ENCODE measurements at regions not wholly inside any gene's neighbourhood (a gene's known extent, or its start where the extent isn't known, plus 50 kb on each side); places are given as distances from the start of the nearest gene placed in this dataset.
A peak's percentile ranks its signal among the peaks of the same experiment; 100 is the strongest.

DNA sequence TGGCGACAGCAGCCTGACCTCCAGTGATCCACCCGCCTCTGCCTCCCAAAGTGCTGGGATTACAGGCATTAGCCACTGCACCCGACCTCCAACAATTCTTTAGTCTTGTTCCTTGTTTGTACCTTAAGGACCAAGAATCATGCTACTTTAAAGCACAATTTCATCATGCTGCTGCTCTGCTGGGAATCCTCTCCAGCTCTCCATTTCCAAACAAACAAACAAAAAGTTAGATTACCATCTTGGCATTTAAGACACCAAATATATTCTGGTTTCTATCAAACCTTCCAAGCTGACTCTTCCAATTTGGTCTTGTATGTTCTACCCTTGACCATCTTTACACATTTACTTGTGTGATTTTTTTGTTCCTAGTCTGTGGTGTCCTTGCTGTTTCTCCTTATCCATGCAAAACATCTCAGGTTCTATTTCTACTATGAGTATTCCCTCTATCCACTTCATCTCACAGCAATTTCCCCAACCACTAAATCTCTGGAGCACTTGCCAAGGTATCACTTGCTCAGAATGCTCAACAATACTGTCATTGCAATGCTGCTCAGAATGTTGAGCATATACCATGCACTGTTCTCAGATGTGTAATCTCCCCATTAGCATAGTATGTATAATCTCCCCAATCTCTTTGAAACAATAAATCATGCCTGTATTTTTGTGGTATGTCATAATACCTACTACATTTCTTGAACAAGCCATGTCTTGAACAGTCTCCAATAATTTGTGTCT, 73.2 kb upstream of the GALNT5 start:
- H3K27ac ChIP-seq = peak overlapping the region; percentile 33
- H3K27me3 ChIP-seq (replicated peaks) = no peaks in the 10 kb centered on the region
- TF ChIP-seq, protein P1, sequence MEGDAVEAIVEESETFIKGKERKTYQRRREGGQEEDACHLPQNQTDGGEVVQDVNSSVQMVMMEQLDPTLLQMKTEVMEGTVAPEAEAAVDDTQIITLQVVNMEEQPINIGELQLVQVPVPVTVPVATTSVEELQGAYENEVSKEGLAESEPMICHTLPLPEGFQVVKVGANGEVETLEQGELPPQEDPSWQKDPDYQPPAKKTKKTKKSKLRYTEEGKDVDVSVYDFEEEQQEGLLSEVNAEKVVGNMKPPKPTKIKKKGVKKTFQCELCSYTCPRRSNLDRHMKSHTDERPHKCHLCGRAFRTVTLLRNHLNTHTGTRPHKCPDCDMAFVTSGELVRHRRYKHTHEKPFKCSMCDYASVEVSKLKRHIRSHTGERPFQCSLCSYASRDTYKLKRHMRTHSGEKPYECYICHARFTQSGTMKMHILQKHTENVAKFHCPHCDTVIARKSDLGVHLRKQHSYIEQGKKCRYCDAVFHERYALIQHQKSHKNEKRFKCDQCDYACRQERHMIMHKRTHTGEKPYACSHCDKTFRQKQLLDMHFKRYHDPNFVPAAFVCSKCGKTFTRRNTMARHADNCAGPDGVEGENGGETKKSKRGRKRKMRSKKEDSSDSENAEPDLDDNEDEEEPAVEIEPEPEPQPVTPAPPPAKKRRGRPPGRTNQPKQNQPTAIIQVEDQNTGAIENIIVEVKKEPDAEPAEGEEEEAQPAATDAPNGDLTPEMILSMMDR (IDR thresholded peaks at IDR 0.05; ENCODE audit: low read depth, low read length, missing control alignments) = no peak
- in situ Hi-C loops (cut with HindIII; ENCODE audit: low pct_ligation_motif_present, low sequenced_read_pairs) = loop anchor here (25.0 kb wide), 1 partner anchor 847 kb away; the partner anchor contains the start of gene NR4A2
- no peak for DNase-seq
- no peaks in the 10 kb centered on the region for H3K36me3 ChIP-seq (replicated peaks)
- H3K4me3 ChIP-seq (ENCODE audit: low read depth, low read length) = no peak overlapping the region

DNA sequence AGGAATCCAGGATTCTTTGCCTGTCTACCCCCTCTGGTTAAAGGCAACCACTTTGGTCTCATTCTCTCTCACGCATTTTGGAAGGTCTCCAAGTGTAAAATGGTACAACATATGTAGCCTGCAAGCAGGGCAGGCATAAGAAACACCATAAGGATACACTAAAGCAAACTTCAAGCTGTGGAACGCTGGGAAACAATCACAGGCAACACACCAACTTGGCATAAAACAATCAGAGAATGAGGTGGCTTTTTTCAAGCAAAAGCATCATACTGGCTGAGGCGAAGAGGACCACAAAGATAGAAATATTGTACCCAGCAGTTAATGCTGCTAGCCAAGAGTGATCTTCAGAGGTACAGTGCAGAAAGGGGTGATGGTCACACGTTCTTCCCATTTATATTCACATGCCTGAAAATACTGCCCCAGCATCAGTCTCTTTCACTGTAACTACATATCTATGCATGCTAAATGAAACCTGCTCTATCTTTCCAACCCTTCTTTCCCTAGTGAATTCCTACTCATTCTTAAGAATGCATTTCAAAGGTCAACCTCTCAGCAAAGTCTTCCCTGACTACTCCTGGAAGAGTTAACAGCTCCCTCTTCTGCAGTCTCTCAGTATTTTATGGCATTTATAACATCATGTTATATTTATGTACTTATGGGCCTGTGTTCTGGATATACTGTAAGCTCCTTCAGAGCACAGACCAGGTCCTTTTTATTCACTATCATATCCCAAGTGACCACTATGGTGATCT, 71.9 kb upstream of the GALNT5 start:
- in situ Hi-C loops (cut with HindIII; ENCODE audit: low pct_ligation_motif_present, low sequenced_read_pairs) = loop anchor here (25.0 kb wide), 1 partner anchor 848 kb away; the partner anchor contains the start of gene NR4A2
- TF ChIP-seq, protein P1 (IDR thresholded peaks at IDR 0.05; ENCODE audit: low read depth, low read length, missing control alignments) = peak; percentile 40
- H3K27ac ChIP-seq = peak overlapping the region; percentile 38

DNA sequence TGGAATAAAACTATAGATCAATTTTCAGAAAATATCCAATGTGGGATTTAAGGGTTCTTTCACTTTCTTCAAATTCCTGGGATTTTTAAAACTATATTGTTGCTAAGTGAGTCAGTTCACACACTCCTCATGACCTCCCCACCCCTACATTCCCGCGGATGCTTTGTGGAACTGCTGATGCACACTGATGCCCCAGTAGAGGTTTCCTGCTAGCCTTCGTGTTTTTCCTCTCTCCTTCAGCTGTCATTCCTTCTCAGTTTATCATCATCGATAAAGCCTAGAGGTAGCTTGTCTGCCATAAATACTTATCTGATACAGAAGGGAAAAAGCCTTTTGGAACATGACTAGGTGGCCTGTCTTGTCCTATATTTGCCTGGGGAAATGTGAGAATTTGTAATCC, 67.4 kb upstream of the GALNT5 start:
- peak; percentile 96 for DNase-seq
- H3K36me3 ChIP-seq (replicated peaks) = no peaks in the 10 kb centered on the region
- H3K27ac ChIP-seq = peak overlapping the region; percentile 65
- H3K27me3 ChIP-seq (replicated peaks) = no peaks in the 10 kb centered on the region
- H3K4me3 ChIP-seq (ENCODE audit: low read depth, low read length) = no peak overlapping the region
- in situ Hi-C loops (cut with HindIII; ENCODE audit: low pct_ligation_motif_present, low sequenced_read_pairs) = loop anchor here (25.0 kb wide), 1 partner anchor 853 kb away; the partner anchor contains the start of gene NR4A2
- TF ChIP-seq, protein P1 (IDR thresholded peaks at IDR 0.05; ENCODE audit: low read depth, low read length, missing control alignments) = no peak

More for the DNA sequence above, 71.9 kb upstream of the GALNT5 start:
- H3K27me3 ChIP-seq (replicated peaks) = no peaks in the 10 kb centered on the region
- no peaks in the 10 kb centered on the region for H3K36me3 ChIP-seq (replicated peaks)
- no peak for DNase-seq
- no peak overlapping the region for H3K4me3 ChIP-seq (ENCODE audit: low read depth, low read length)

DNA sequence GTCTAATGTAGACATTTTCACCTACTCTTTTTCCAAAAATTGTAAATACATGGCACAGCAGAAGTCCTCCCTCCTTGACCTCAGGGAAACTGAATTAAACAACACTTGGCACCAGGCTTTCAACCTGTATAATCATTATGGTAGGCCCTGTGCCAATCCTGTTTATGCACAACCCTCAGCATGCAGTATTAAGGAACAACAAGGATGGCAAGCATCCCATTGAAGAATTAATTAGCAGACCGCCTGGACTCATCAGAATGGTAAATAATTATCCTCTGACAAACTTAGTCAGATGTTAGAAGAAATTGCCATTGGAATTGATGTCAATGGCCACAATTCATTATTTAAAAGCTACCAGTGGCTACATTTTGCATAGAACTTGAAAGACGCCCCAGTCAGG, 66.3 kb upstream of the GALNT5 start:
- in situ Hi-C loops (cut with HindIII; ENCODE audit: low pct_ligation_motif_present, low sequenced_read_pairs) = loop anchor here (25.0 kb wide), 1 partner anchor 854 kb away; the partner anchor contains the start of gene NR4A2
- TF ChIP-seq, protein P1 (IDR thresholded peaks at IDR 0.05; ENCODE audit: low read depth, low read length, missing control alignments) = no peak
- no peak overlapping the region for H3K27ac ChIP-seq
- DNase-seq = no peak
- H3K27me3 ChIP-seq (replicated peaks) = no peaks in the 10 kb centered on the region
- H3K36me3 ChIP-seq (replicated peaks) = no peaks in the 10 kb centered on the region
- H3K4me3 ChIP-seq (ENCODE audit: low read depth, low read length) = no peak overlapping the region

DNA sequence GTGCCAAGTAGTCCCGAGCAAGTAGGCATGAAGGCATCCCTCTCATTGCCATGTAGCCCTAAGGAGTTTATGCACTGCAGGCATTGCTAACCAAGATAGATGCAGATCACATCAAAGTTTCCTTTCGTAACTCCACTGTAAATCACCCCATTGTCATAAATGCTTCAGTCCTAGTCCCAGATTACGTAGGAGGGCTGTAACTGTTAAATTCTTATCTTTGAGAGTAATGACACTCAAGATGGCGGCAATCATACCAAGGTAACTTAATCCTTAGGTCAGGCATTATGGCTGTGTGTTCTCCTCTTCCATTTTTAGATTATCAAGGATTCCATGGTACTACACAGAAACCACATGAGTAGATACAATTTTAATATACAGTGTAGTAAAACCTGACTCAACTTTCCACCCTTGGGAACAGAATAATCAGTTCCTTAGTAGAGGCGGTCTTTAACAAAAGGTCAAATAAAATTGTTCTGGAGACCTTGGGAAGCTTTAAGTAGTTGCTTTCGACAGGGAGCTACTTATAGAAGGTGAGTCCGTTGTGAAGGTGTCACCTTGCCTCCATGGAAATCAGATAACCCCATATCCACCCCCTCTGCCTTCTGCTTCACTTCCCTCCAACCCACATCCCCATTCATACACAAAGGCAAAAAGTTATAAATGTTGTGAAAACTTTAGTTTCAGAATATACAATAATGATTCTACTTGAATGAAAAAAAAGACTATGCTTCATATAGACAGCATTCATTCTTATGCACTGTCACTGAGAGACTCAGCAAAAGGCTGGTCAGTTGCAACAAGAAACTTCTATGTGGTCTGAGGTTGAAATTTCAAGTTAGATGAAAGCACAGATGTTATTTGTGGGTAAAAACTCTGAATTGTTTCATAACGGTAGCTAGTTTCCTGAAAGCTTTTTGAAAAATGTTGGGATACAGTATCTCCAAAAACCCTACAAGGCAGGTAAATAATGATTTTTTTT, 64.8 kb upstream of the GALNT5 start:
- no peak for DNase-seq
- TF ChIP-seq, protein P1 (IDR thresholded peaks at IDR 0.05; ENCODE audit: low read depth, low read length, missing control alignments) = no peak
- no peak overlapping the region for H3K4me3 ChIP-seq (ENCODE audit: low read depth, low read length)
- no peak overlapping the region for H3K27ac ChIP-seq
- no peaks in the 10 kb centered on the region for H3K27me3 ChIP-seq (replicated peaks)
- no peaks in the 10 kb centered on the region for H3K36me3 ChIP-seq (replicated peaks)
- in situ Hi-C loops (cut with HindIII; ENCODE audit: low pct_ligation_motif_present, low sequenced_read_pairs) = loop anchor here (25.0 kb wide), 1 partner anchor 855 kb away; the partner anchor contains the start of gene NR4A2

All from brain microvascular endothelial cell (primary cell).